DND-41 (cell line): ENCODE measurements at regions not wholly inside any gene's neighbourhood (a gene's known extent, or its start where the extent isn't known, plus 50 kb on each side); places are given as distances from the start of the nearest gene placed in this dataset.
"Not testable (repeated sequence)": the region's sequence is repeated elsewhere in the genome, so short reads cannot be mapped to it uniquely, and the experiment has no call there.

Experiments used
- ATAC-seq: fragments of 200-7000 bp; cut with Tn5 transposase; 3 replicates; pipeline ENCODE4 v1.9.1; 2021; ENCODE audit warnings: low read depth; ENCODE audit not compliant: insufficient read depth
- DNase-seq: peaks from one replicate; pipeline ENCODE4 v3.0.0-alpha.2; 2020
- H2AFZ ChIP-seq: 2 replicates; pipeline ENCODE4 v1.6.0; 2012; ENCODE audit warnings: low read depth, low read length
- H3K27ac ChIP-seq: 2 replicates; pipeline ENCODE4 v1.5.1; 2012; ENCODE audit warnings: low read length, inconsistent platforms
- H3K27me3 ChIP-seq: fragments of 200-600 bp; sonication (generic); 2 replicates; pipeline ENCODE4 v1.6.0; 2012; ENCODE audit warnings: low read length, mild to moderate bottlenecking, inconsistent platforms; ENCODE audit not compliant: insufficient read depth, poor library complexity
- H3K36me3 ChIP-seq: 2 replicates; pipeline ENCODE4 v1.5.1; 2012; ENCODE audit warnings: low read length, inconsistent platforms; ENCODE audit not compliant: insufficient read depth
- H3K4me1 ChIP-seq: 2 replicates; pipeline ENCODE4 v1.5.1; 2012; ENCODE audit warnings: mild to moderate bottlenecking, low read length; ENCODE audit not compliant: insufficient read depth
- H3K4me2 ChIP-seq: 2 replicates; pipeline ENCODE4 v1.6.0; 2012; ENCODE audit warnings: mild to moderate bottlenecking, moderate library complexity, low read length, inconsistent platforms; ENCODE audit not compliant: insufficient read depth
- H3K4me3 ChIP-seq, 2 experiments: fragments of 200-600 bp in 1 of 2; shearing (Covaris generic) in 1 of 2; 2 replicates each; pipeline ENCODE4 v1.5.1; 2012 to 2016; ENCODE audit warnings: inconsistent platforms in 2 of 2, low read length in 2 of 2, mild to moderate bottlenecking in 2 of 2, low read depth in 1 of 2, moderate library complexity in 1 of 2
- H3K79me2 ChIP-seq: 2 replicates; pipeline ENCODE4 v1.6.0; 2012; ENCODE audit warnings: low read length, inconsistent platforms; ENCODE audit not compliant: insufficient read depth
- H3K9ac ChIP-seq: 2 replicates; pipeline ENCODE4 v1.6.0; 2012; ENCODE audit warnings: low read depth, mild to moderate bottlenecking, inconsistent platforms, low read length, moderate library complexity
- H3K9me3 ChIP-seq: 2 replicates; pipeline ENCODE4 v1.5.1; 2012; ENCODE audit warnings: low read length, moderate library complexity, mild to moderate bottlenecking, inconsistent platforms; ENCODE audit not compliant: insufficient read depth, severe bottlenecking
- H4K20me1 ChIP-seq: 2 replicates; pipeline ENCODE4 v1.6.0; 2012; ENCODE audit warnings: low read length; ENCODE audit not compliant: insufficient read depth
- CTCF ChIP-seq: IDR thresholded peaks from 2 replicates; pipeline ENCODE4 v1.5.1; 2012; ENCODE audit warnings: borderline replicate concordance, low read length, moderate library complexity, mild to moderate bottlenecking; ENCODE audit not compliant: poor library complexity, severe bottlenecking; ENCODE audit errors: extremely low read depth
- EZH2 ChIP-seq: IDR thresholded peaks from 3 replicates; pipeline ENCODE4 v1.6.1; 2012; ENCODE audit warnings: borderline replicate concordance, low read depth, mild to moderate bottlenecking, moderate library complexity, low read length, inconsistent platforms; ENCODE audit not compliant: severe bottlenecking

GRCh38 chr9:65409471-65409980, 124.5 kb upstream of the FOXD4L5 start:
- ATAC-seq (no peak), DNase-seq (no peak)
- Histone ChIP-seq H3K27me3 (no peaks in the 10 kb centered on the region), H3K9me3 (no peaks in the 10 kb centered on the region), H3K4me1 (no peaks in the 10 kb centered on the region), H2AFZ (no peak overlapping the region), H3K27ac (no peak overlapping the region), H3K79me2 (no peaks in the 10 kb centered on the region), H3K4me3 (no peak overlapping the region), H4K20me1 (no peaks in the 10 kb centered on the region), H3K9ac (no peak overlapping the region), H3K36me3 (no peaks in the 10 kb centered on the region), H3K4me2 (no peak overlapping the region)
- TF ChIP-seq CTCF (no peak), EZH2 (no peak)

DNA sequence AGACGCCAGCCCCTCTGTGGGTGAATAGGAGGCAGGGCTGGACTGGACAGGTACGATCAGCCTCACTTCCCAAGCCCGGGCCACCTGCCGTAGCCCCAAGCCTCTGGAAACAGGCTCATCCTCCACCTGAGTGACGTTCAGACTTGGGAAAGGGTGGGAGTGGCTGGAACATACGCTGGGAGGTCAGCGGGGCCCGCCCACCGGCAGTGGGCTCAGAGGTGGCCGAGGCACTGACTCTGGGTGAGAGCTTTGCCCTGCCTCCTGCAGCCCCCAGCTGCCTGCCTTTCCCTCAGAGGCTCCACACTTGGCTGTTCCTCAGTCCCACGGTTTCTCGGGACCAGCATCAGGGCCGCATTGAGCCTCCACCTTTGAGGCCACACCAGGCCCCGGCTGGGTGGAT, 123.8 kb upstream of the FOXD4L5 start:
- not testable (repeated sequence) for H3K4me1 ChIP-seq, ATAC-seq, H3K4me2 ChIP-seq, H3K9ac ChIP-seq, H3K27me3 ChIP-seq, DNase-seq, H3K79me2 ChIP-seq, H4K20me1 ChIP-seq, H3K27ac ChIP-seq, H3K9me3 ChIP-seq, H3K4me3 ChIP-seq, H2AFZ ChIP-seq, H3K36me3 ChIP-seq

- not testable (repeated sequence) for H3K4me1 ChIP-seq, H2AFZ ChIP-seq, H3K9me3 ChIP-seq, H3K9ac ChIP-seq, H3K4me3 ChIP-seq, H3K79me2 ChIP-seq, DNase-seq, H4K20me1 ChIP-seq, H3K27me3 ChIP-seq, ATAC-seq, H3K4me2 ChIP-seq, H3K27ac ChIP-seq, H3K36me3 ChIP-seq
Observed at GRCh38 chr9:65406625-65407024, 121.6 kb upstream of the FOXD4L5 start.

DNA sequence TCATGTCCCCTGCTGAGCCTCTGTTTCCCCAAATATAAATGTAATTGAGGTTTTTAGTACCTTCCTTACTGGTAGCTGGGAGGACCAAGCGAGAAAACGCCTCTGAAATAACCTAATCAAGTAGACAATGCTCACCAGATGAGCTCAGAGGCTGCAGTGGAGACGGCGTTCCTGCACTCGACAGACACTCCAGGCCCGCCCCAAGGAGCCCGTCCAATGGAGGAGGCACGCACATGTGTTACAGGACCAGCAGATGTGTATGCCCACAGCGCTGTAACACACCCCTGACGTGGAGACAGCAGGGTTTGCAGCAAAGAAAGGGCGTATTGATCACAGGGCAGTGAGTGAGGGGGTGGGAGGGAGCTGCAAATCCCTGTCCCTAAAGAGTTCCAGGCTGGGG, 120.8 kb upstream of the FOXD4L5 start:
- not testable (repeated sequence) for H3K27me3 ChIP-seq, H3K36me3 ChIP-seq, H3K27ac ChIP-seq, DNase-seq, H4K20me1 ChIP-seq, H3K4me1 ChIP-seq, H3K4me2 ChIP-seq, H3K9ac ChIP-seq, H3K9me3 ChIP-seq, H3K4me3 ChIP-seq, H3K79me2 ChIP-seq, H2AFZ ChIP-seq, ATAC-seq

DNA sequence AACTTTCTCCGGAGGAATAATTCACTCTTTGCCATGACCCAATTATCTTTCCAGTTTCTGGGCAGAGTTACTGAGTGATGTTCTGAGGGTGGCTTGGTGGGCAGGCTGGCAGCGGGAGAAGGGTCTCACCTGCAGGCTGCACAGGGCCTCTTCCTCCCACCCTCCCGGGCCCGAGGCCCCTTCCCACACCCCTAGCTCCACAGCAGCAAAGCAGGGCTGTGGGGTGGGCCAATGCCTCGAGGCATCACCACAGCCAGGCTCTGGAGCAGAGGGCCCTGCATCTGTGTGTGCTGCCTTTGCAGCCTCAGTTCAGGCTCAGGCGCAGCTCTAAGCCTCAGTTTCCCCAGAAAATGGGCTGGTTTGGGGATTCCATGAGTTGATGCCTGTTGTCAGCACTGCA, 120.2 kb upstream of the FOXD4L5 start:
- Histone ChIP-seq H3K9ac (no peak overlapping the region), H2AFZ (no peak overlapping the region), H3K4me1 (no peaks in the 10 kb centered on the region), H3K27ac (no peak overlapping the region), H3K36me3 (no peaks in the 10 kb centered on the region), H4K20me1 (no peaks in the 10 kb centered on the region), H3K4me2 (no peak overlapping the region), H3K4me3 (no peak overlapping the region), H3K27me3 (no peaks in the 10 kb centered on the region), H3K79me2 (no peaks in the 10 kb centered on the region), H3K9me3 (no peaks in the 10 kb centered on the region)
- ATAC-seq = no peak
- DNase-seq = no peak
- TF ChIP-seq EZH2 (no peak), CTCF (no peak)
